Fibroblast of lung (primary cell): ENCODE measurements at regions not wholly inside any gene's neighbourhood (a gene's known extent, or its start where the extent isn't known, plus 50 kb on each side); places are given as distances from the start of the nearest gene placed in this dataset.

ENCODE experiments used
- EZH2 ChIP-seq: IDR thresholded peaks from 2 replicates; pipeline ENCODE4 v1.5.1; 2012; ENCODE audit warnings: low read length, control low read depth, mild to moderate bottlenecking; ENCODE audit errors: missing control alignments
- TF ChIP-seq, protein P1 (sequence below), 2 donors: IDR thresholded peaks in 1 of 2; conservative IDR thresholded peaks in 1 of 2; 1 replicate in 1 of 2; 2 replicates in 1 of 2; pipeline ENCODE4 v1.5.1; 2011 to 2012; ENCODE audit warnings: low read length in 2 of 2, control low read depth in 1 of 2, inconsistent platforms in 1 of 2, low read depth in 1 of 2, mild to moderate bottlenecking in 1 of 2

DNA sequence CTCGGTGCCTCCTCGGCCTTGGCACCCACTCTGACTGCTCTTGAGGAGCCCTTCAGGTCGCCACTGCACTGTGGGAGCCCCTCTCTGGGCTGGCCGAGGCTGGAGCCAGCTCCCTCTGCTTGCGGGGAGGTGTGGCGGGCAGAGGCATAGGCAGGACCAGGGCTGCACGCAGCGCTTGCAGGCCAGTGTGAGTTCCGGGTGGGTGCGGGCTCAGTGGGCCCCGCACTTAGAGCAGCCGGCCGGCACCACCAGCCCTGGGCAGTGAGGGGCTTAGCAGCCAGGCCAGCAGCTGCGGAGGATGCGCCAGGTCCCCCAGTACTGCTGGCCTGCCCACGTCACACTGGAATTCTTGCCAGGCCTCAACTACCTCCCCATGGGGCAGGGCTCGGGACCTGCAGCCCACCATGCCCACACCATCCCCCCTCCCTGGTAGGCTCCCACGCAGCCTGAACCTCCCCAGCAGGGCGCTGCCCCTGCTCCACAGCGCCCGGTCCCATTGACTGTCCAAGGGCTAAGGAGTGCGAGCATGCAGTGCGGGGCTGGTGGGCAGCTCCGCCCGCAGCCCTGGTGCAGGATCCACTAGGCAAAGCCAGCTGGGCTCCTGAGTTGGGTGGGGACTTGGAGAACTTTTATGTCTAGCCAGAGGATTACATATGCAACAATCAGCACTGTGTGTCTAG, 602.9 kb upstream of the ST8SIA4 start:
- TF ChIP-seq, protein P1, sequence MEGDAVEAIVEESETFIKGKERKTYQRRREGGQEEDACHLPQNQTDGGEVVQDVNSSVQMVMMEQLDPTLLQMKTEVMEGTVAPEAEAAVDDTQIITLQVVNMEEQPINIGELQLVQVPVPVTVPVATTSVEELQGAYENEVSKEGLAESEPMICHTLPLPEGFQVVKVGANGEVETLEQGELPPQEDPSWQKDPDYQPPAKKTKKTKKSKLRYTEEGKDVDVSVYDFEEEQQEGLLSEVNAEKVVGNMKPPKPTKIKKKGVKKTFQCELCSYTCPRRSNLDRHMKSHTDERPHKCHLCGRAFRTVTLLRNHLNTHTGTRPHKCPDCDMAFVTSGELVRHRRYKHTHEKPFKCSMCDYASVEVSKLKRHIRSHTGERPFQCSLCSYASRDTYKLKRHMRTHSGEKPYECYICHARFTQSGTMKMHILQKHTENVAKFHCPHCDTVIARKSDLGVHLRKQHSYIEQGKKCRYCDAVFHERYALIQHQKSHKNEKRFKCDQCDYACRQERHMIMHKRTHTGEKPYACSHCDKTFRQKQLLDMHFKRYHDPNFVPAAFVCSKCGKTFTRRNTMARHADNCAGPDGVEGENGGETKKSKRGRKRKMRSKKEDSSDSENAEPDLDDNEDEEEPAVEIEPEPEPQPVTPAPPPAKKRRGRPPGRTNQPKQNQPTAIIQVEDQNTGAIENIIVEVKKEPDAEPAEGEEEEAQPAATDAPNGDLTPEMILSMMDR (conservative IDR thresholded peaks at IDR 0.05 in 1 of 2, IDR thresholded peaks at IDR 0.05 in 1 of 2; ENCODE audit: low read depth in 1 of 2, low read length in 2 of 2), result no peak
- TF ChIP-seq EZH2, result no peak
